ENCODE measurements at regions not wholly inside any gene's neighbourhood (a gene's known extent, or its start where the extent isn't known, plus 50 kb on each side); places are given as distances from the start of the nearest gene placed in this dataset.

DNA sequence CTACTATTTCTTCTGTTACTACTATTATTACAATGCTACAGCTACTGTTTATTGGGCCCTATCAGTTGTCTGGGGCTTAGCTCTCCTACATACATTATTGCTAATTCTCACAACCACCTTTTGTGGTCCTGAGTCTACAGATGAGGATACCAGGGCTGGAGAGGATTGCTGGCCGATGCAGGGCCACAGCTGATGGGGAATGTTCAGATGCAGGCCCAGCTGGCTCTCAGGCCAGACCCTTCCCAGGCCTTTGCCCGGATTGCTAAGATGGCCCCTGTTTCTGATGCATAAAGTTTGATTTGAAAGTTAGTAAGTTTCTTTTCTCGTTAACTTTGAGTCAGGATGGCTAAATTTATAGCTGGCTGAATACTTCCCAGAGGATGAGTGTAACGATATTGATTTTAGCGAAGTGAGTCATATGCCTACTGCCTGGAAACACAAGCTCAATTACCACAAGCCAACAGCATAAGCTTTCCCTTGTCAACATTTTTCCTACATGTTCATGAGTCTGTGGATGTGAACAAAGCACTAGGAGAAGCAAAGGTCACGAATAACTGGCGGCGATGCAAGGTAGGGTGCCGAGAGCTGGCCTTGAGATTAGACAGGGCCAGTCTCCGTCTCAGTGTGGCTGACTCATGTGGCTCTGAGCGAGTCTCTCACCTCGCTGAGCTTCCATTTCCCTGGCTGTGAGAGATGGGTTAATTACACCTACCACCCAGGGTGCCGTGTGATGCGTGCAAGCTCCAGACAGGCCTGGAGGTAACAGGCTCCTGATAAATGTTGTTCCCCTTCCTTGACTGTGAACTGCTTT lies 111.0 kb downstream of the BEGAIN start:
- TF ChIP-seq CTBP1 (IDR thresholded peaks at IDR 0.05; ENCODE audit: borderline replicate concordance) (no peak; the same call in 1 of the 2 replicates), ELF4 (IDR thresholded peaks at IDR 0.05) (no peak), SP1 (IDR thresholded peaks at IDR 0.05) (no peak), BHLHE40 (IDR thresholded peaks at IDR 0.05; ENCODE audit: borderline replicate concordance) (no peak), ZNF384 (IDR thresholded peaks at IDR 0.05) (no peak), PKNOX1 (IDR thresholded peaks at IDR 0.05) (peak; percentile 55), FOXM1 (IDR thresholded peaks at IDR 0.05; ENCODE audit: borderline replicate concordance) (no peak), FOXK2 (IDR thresholded peaks at IDR 0.05) (no peak), FOXA1 (IDR thresholded peaks at IDR 0.05) (no peak)

Measured in HEK293T (cell line).